HG02970 (cell line): ENCODE measurements at regions not wholly inside any gene's neighbourhood (a gene's known extent, or its start where the extent isn't known, plus 50 kb on each side); places are given as distances from the start of the nearest gene placed in this dataset.

Experiments used
- ATAC-seq: cut with Tn5 transposase; IDR thresholded peaks from one replicate; pipeline ENCODE4 v1.9.1; 2021; ENCODE audit warnings: mild to moderate bottlenecking, moderate library complexity, moderate number of reproducible peaks; ENCODE audit not compliant: unreplicated experiment, low FRiP score

GRCh38 chr18:45167631-45168280 lies 447.5 kb upstream of the SLC14A2 start:
- no peak for ATAC-seq

- no peak for ATAC-seq
These were observed 446.2 kb upstream of the SLC14A2 start for GRCh38 chr18:45168866-45169600.

DNA sequence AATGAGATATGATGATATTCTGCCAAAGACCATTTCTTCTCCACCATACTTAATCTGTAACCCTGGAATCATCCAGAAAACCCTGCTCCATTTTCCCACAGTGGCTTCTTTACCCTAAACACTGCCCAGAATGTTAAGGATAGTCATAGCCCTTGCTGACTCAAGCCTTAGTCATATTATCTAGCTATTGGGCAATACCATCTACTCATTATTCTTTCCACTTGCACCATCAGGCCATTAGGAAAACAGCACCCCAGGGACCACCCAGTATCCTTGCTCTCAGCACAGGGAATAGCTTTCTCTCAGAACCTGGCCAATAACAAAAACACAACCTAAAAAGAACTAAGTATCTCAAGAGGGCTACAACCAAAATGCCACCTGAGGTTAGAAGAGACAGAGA lies 445.7 kb upstream of the SLC14A2 start:
- ATAC-seq = no peak

DNA sequence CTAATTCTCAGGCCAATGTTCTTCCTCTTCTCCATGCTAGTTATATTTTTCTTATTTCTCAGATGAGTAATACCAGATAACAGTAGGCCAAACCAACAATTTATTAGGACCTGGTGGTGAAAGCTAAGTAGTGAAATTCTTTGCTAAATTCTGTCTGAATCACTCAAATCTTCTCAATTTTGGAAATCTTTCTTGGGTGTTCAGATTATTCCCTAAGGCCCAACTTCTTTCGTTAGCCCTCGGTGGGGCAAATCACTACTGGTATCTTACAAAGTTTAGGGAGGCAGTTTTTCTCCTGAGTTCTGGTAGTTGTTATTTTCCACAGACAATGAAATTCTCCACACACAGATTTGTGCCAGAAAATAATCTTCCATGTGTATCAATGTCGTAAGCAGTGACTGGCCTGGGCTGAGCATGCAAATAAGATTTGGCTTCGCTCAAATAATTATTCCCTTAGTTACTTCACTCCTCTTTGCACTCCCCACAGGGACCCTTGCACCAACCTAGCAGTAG lies 443.5 kb upstream of the SLC14A2 start:
- ATAC-seq = no peak

DNA sequence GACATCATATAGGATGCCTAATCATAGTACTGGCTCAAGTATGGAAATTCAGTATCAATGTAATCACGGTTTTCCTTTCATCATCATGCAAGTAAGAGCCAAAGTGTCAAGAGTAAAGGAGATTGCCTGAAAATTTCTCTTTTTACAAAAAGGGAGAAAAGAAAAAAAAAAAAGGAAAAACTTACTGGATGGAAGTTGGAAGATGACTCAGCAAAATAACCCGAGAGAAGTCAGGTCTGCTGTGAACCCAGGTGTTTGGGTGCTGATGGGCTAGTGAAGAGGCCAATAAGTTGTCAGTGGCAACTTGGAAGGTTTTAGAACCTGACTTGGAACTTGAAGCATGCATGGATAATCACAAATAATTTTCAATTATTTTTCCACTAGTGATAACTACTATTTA lies 441.9 kb upstream of the SLC14A2 start:
- no peak for ATAC-seq

- ATAC-seq = no peak
These were observed 441.3 kb upstream of the SLC14A2 start for GRCh38 chr18:45173799-45174519.

DNA sequence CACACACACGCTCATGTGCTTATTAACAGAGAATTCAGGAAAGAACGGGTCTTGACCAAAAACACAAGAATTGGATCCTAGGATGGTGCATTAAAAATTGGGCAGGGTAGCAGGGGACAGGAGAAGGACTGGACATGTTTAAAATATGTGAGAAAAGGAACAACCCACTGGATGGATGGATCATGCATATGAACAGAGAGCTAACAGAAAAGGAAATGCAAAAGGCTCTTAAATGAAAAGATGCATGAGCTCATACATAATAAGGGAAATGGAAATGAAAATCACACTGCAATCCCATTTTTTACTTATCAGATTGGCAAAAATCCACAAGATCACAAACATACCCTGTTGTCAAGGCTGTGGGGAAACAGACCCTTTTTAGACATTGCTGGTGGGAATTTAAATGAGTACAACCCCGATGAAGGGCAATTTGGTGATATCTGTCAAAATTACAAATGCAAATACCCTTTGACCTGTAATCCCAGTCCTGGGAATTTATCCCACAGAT lies 440.6 kb upstream of the SLC14A2 start:
- no peak for ATAC-seq

GRCh38 chr18:45175511-45175910 lies 439.8 kb upstream of the SLC14A2 start:
- ATAC-seq = no peak

GRCh38 chr18:45186832-45187231 lies 428.4 kb upstream of the SLC14A2 start:
- ATAC-seq = no peak

- ATAC-seq = no peak
These were observed 423.5 kb upstream of the SLC14A2 start for GRCh38 chr18:45191795-45192194.

DNA sequence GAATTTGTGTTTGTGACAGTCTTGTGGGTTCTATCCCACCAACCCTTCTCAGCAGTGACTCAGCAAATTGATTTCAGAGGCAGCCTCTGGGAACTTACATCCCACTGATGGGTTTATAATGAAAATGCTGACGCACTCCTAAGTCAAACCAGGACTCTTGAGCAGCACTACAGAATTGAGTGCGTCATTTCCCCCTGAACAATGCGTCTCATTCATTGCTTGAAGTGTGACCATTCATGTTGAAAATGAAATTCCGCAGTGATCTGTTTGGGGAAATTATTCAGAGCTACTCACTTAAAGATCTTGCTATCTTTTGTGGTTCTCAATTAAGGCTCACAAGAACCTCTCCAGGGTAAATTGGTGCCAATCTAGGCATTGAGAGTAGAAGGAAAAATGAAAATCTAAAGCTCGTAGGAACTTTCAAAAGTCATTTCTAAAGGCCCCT lies 417.7 kb upstream of the SLC14A2 start:
- peak; percentile 90 for ATAC-seq

DNA sequence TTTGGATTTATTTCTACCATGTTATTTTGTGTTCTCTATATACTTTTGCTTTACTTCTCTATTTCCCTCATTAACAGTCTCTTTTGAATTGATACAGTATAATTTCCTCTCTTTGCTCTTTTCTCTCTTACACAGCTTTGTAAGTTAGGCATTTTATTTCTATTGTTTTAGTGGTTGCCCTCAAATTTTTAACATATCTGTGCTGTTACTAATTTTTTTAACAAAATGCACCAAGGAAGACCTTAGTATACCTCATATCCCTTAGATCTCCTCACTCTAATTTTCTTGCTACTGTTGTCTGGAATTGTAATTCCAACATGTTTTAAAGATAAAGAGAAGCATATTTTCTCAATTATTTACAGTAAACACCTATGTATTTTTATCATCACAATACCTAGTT lies 416.8 kb upstream of the SLC14A2 start:
- no peak for ATAC-seq

DNA sequence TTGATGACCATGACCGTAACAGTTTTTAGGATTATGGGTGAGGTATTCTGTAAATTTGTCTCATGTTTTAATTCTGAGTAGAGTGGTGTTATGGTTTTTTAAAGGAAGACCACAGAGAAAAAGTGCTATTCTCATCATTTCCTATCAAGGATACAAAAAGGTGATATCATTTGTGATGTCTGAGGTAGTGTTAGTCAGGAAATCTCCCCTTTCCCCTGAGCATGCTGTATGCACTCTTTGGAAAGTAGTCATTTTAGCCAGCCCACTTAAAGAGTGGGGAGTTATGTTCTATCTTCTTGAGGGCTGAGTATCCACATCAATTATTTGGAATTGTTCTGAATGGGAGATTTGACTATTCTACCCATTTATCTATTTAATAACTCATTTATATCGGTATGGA lies 414.2 kb upstream of the SLC14A2 start:
- ATAC-seq = no peak

GRCh38 chr18:45201489-45201888 lies 413.8 kb upstream of the SLC14A2 start:
- ATAC-seq = no peak

DNA sequence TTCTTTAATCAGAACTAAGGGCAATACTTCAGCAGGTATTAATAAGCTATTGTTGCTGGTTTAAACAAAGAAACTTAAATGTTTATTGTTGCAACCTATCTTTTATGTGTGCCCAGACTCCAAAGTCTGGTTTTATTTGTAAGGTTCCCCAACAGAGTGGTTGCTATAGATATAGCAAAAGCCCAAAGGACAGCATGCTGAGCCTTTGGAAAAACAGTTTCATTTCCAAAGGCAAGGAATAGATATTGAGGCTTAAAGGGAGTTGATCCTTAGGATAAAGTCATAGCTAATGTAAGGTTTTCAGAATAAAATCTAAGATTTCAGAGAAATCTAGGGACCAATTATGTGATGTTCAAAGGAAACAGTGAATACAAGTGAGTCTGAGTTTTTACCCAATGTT lies 413.2 kb upstream of the SLC14A2 start:
- no peak for ATAC-seq

GRCh38 chr18:45203677-45204076 lies 411.6 kb upstream of the SLC14A2 start:
- no peak for ATAC-seq

GRCh38 chr18:45207328-45207727 lies 407.9 kb upstream of the SLC14A2 start:
- no peak for ATAC-seq

- ATAC-seq = no peak
These were observed 407.1 kb upstream of the SLC14A2 start for GRCh38 chr18:45208164-45208563.

DNA sequence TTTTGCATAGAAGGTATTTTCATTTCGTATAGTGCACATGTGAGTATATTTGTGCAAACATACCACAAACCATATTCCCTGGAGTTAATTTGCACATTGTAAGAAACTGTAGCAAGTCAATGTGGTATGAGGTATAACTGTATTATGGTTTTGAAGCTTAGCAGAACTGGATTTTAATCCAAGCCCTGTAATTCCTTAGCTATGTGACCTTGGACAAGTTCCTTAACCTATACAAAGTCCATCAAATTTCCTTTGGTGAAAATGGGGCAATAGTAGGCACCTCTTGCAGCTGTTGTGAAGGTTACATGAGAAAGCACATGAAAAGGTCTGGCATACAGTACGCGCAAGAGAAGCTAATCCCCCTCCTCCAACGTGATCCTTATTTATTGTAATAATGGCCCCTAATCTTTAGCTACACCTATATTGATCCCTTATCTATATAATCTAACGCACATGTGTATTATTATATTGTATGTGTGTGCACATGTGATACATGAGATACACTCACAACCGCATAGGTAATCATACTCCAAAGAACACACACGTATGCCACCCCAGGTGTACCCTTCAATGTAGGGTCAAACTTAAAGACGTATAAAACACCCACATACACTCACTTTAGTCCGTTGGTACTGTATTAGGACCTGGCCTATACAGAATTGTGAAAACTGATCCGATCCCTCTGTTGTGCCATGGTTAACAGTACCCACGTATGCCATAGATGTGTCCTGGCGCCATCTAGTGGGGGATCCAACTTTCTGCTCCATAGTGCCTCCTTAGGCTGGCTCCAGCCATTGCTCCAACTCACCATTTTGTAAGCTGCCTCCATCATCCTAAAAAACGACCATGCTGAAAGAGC lies 402.9 kb upstream of the SLC14A2 start:
- peak; percentile 91 for ATAC-seq

- ATAC-seq = no peak
These were observed 402.3 kb upstream of the SLC14A2 start for GRCh38 chr18:45213040-45213333.
